KOPT-K1 (cell line): ENCODE measurements at regions not wholly inside any gene's neighbourhood (a gene's known extent, or its start where the extent isn't known, plus 50 kb on each side); places are given as distances from the start of the nearest gene placed in this dataset.

ENCODE experiments used
- H3K27ac ChIP-seq: fragments of 200-600 bp; sonication (generic); 2 replicates; pipeline ENCODE4 v1.5.1; 2016; ENCODE audit warnings: antibody characterized with exemption, mild to moderate bottlenecking, low read depth, low read length; ENCODE audit not compliant: poor library complexity, severe bottlenecking
- H3K36me3 ChIP-seq: fragments of 200-600 bp; sonication (generic); 2 replicates; pipeline ENCODE4 v1.5.1; 2017; ENCODE audit warnings: antibody characterized with exemption, mild to moderate bottlenecking, low read length, moderate library complexity; ENCODE audit not compliant: insufficient read depth
- H3K9me3 ChIP-seq: fragments of 200-600 bp; sonication (generic); 2 replicates; pipeline ENCODE4 v1.5.1; 2017; ENCODE audit warnings: antibody characterized with exemption, low read length, mild to moderate bottlenecking; ENCODE audit not compliant: insufficient read depth, poor library complexity, severe bottlenecking

DNA sequence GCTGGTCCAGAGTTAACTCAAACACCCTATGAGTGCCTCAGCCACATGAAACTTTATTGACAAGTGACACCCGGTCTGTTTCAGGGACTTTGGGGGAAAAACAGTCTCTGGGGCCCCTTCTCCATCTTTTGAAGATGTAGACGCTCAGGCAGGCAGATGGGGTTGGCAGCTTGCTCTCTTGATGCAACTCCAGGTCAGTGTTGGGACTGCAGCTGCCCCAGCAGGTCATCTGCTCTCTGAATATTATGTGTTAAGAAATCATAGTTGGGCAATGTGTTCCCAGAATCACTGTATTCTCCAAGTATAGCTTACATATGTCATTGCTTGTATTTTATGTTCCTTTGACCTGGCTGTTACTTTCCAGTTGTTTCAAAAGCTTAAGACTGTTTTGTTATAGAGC is 544.9 kb upstream of the MGMT start:
- Histone ChIP-seq H3K27ac (no peak overlapping the region), H3K36me3 (no peaks in the 10 kb centered on the region), H3K9me3 (no peaks in the 10 kb centered on the region)

- Histone ChIP-seq H3K27ac (no peak overlapping the region), H3K9me3 (no peaks in the 10 kb centered on the region), H3K36me3 (no peaks in the 10 kb centered on the region)
These were observed 544.3 kb upstream of the MGMT start for GRCh38 chr10:128922619-128923196.

DNA sequence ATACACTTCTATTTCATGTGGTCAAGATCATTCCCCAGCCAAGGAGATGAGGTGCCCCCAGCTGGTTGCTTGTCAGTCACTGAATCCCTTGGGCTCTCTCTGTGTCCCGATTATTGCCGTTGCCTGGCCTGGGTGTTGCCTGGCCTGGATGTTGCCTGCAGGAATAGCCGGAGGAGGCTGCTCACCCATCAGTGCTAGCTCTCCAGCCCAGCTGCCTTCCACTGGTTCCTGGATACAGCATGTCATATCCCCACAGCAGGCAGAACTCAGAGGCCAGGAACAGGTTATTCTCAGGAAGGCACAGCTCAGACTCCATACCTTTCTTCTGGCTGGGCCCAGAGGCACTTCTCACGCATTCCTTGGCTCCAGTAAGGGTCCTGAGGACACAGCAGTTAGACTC is 542.1 kb upstream of the MGMT start:
- H3K9me3 ChIP-seq = no peaks in the 10 kb centered on the region
- no peaks in the 10 kb centered on the region for H3K36me3 ChIP-seq
- no peak overlapping the region for H3K27ac ChIP-seq

GRCh38 chr10:128926711-128927110 is 540.3 kb upstream of the MGMT start:
- Histone ChIP-seq H3K36me3 (no peaks in the 10 kb centered on the region), H3K27ac (no peak overlapping the region), H3K9me3 (no peaks in the 10 kb centered on the region)

GRCh38 chr10:128927497-128928161 is 539.4 kb upstream of the MGMT start:
- no peak overlapping the region for H3K27ac ChIP-seq
- H3K9me3 ChIP-seq = no peaks in the 10 kb centered on the region
- H3K36me3 ChIP-seq = no peaks in the 10 kb centered on the region

GRCh38 chr10:128928231-128928836 is 538.7 kb upstream of the MGMT start:
- Histone ChIP-seq H3K36me3 (no peaks in the 10 kb centered on the region), H3K9me3 (no peaks in the 10 kb centered on the region), H3K27ac (no peak overlapping the region)

- no peak overlapping the region for H3K27ac ChIP-seq
- H3K36me3 ChIP-seq = no peaks in the 10 kb centered on the region
- no peaks in the 10 kb centered on the region for H3K9me3 ChIP-seq
These were observed 537.9 kb upstream of the MGMT start for GRCh38 chr10:128929131-128929530.

GRCh38 chr10:128929767-128930166 is 537.3 kb upstream of the MGMT start:
- no peaks in the 10 kb centered on the region for H3K9me3 ChIP-seq
- no peaks in the 10 kb centered on the region for H3K36me3 ChIP-seq
- H3K27ac ChIP-seq = no peak overlapping the region

DNA sequence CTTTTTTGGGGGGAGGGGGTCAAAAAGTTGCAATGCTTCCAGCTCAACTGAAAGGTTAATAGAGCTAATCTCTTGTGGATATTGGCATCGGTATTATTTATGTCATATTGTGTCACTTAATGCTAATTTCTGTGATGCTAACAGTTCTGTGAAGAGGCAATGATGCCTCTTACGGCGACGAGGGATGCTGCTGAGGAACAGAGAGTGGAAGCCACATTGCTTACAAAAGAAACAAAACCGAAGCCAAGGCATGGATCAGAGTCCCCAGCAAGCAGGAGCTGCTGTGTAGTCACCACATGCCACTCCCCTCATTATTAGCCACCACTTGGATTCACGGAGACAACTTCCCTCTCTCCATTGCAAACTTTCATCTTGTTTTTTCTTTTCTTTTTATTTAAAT is 536.5 kb upstream of the MGMT start:
- H3K9me3 ChIP-seq = no peaks in the 10 kb centered on the region
- H3K36me3 ChIP-seq = no peaks in the 10 kb centered on the region
- H3K27ac ChIP-seq = no peak overlapping the region

DNA sequence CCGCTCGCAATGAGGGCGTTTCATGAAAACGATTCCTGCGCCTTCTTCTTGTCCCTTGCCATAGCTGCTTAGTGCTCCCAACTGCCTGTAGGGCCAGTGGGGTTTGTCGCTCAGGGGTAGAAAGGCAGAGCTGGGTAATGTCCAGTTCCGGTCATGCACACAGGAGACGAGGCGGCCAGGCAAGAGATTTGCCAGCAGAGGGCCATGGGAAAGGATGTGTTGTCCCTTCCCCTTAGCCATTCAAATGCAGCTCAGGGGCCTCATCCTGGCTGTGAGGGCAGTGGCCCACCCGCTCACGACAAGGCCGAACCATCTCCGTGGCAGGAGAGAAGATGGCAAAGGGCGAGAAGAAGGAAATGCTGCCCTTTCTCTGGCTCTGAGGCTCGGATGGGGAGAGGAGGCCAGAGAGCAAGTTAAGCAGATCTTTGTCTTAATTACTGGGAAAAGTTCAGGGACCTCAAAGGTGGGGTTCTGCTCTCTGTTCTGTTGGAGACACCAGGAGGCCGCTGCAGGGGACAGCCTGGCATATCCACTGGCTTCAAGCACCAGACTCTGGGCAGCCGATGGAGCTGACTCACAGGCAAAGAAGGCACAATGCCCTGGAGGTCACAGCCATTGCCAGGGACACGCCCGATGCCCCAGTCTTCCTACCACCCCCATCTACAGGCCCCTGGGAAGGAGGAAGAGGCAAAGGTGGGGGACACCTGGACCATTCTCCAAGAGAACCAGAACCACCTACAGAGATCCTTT is 534.8 kb upstream of the MGMT start:
- H3K9me3 ChIP-seq = no peaks in the 10 kb centered on the region
- H3K27ac ChIP-seq = no peak overlapping the region
- H3K36me3 ChIP-seq = no peaks in the 10 kb centered on the region

GRCh38 chr10:128934492-128934891 is 532.5 kb upstream of the MGMT start:
- no peaks in the 10 kb centered on the region for H3K36me3 ChIP-seq
- H3K9me3 ChIP-seq = no peaks in the 10 kb centered on the region
- peak overlapping the region; percentile 39 for H3K27ac ChIP-seq

- no peaks in the 10 kb centered on the region for H3K36me3 ChIP-seq
- H3K27ac ChIP-seq = no peak overlapping the region
- H3K9me3 ChIP-seq = no peaks in the 10 kb centered on the region
These were observed 530.6 kb upstream of the MGMT start for GRCh38 chr10:128936392-128936791.

GRCh38 chr10:128938558-128938957 is 528.5 kb upstream of the MGMT start:
- Histone ChIP-seq H3K9me3 (no peaks in the 10 kb centered on the region), H3K36me3 (no peaks in the 10 kb centered on the region), H3K27ac (no peak overlapping the region)

DNA sequence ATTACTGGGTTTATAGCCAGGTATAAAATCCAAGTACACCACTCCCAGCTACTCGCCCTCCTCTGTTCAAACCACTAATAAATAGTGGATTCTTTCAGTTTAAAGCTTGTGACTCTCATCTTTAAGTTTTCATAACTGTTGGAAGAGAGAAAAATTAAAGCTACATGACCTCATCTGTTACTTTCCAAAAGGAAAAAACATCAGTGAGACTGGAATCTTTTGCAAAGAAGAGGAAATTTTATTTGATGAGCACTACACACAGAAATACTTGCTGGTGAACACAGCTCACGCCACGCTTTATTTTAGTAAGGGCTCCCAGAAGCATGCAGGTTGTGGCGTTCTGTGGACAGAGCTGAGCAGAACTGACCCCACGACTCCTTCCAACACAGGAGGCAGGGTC is 527.0 kb upstream of the MGMT start:
- no peaks in the 10 kb centered on the region for H3K9me3 ChIP-seq
- H3K36me3 ChIP-seq = no peaks in the 10 kb centered on the region
- H3K27ac ChIP-seq = no peak overlapping the region

- no peak overlapping the region for H3K27ac ChIP-seq
- H3K36me3 ChIP-seq = no peaks in the 10 kb centered on the region
- peaks cover 6% of the 10 kb centered on the region for H3K9me3 ChIP-seq
These were observed 523.9 kb upstream of the MGMT start for GRCh38 chr10:128943111-128943510.
